Erythroblast (primary cell): ENCODE measurements at regions not wholly inside any gene's neighbourhood (a gene's known extent, or its start where the extent isn't known, plus 50 kb on each side); places are given as distances from the start of the nearest gene placed in this dataset.

Source experiments
- GATA1 ChIP-seq: IDR thresholded peaks from 2 replicates; pipeline ENCODE4 v1.6.1; 2011; ENCODE audit warnings: low read depth, mild to moderate bottlenecking, control low read depth, low read length, moderate library complexity
- POLR2A ChIP-seq: IDR thresholded peaks from 2 replicates; pipeline ENCODE4 v1.6.1; 2011; ENCODE audit warnings: mild to moderate bottlenecking, low read length

DNA sequence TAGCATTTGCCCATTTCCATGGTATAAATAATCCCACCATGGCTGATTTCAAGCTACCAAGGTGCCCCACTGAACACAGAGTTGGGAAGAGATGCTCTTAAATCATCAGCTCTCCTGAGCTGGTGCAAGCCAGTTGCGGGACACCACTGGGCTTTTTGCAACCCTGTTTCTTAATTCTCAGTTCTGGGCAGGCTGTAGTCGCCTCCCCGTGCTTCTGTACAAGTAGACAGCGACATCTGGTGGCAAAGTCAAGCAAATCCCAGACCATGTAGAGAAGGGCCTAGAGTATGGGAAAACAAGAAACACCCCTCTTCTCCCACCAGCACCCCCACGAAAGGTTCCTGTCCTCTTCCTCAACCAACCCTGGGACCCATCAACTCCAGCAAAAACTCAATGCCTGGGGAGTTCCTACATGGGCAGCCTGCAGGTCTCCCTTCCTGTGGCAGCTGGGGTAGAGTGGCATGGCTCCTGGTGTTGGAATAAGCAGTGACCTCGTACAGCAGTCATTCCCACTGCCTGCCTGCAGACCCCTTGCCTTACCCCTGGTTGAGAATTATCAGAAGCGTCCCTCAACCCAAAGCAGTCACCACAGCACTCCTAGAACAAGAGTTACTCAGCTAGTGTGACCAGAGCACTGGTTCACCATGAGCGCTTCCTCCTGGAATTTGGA is 68.4 kb downstream of the IGLL5 start:
- TF ChIP-seq POLR2A, result no peak
- TF ChIP-seq GATA1, result no peak
